Erythroblast (primary cell): ENCODE measurements at regions not wholly inside any gene's neighbourhood (a gene's known extent, or its start where the extent isn't known, plus 50 kb on each side); places are given as distances from the start of the nearest gene placed in this dataset.

Experiments used
- GATA1 ChIP-seq: IDR thresholded peaks from 2 replicates; pipeline ENCODE4 v1.6.1; 2011; ENCODE audit warnings: low read depth, mild to moderate bottlenecking, control low read depth, low read length, moderate library complexity
- POLR2A ChIP-seq: IDR thresholded peaks from 2 replicates; pipeline ENCODE4 v1.6.1; 2011; ENCODE audit warnings: mild to moderate bottlenecking, low read length

GRCh38 chr14:87868920-87869319, 124.1 kb downstream of the GALC start:
- TF ChIP-seq POLR2A: no peak
- TF ChIP-seq GATA1: no peak
